ENCODE measurements at regions not wholly inside any gene's neighbourhood (a gene's known extent, or its start where the extent isn't known, plus 50 kb on each side); places are given as distances from the start of the nearest gene placed in this dataset.

GRCh38 chr1:238895911-238896310 lies 490.5 kb upstream of the CHRM3 start:
- no peak for TF ChIP-seq POLR2A (IDR thresholded peaks at IDR 0.05)
- TF ChIP-seq, protein P1, sequence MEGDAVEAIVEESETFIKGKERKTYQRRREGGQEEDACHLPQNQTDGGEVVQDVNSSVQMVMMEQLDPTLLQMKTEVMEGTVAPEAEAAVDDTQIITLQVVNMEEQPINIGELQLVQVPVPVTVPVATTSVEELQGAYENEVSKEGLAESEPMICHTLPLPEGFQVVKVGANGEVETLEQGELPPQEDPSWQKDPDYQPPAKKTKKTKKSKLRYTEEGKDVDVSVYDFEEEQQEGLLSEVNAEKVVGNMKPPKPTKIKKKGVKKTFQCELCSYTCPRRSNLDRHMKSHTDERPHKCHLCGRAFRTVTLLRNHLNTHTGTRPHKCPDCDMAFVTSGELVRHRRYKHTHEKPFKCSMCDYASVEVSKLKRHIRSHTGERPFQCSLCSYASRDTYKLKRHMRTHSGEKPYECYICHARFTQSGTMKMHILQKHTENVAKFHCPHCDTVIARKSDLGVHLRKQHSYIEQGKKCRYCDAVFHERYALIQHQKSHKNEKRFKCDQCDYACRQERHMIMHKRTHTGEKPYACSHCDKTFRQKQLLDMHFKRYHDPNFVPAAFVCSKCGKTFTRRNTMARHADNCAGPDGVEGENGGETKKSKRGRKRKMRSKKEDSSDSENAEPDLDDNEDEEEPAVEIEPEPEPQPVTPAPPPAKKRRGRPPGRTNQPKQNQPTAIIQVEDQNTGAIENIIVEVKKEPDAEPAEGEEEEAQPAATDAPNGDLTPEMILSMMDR (IDR thresholded peaks at IDR 0.05), result no peak
- no peak for TF ChIP-seq POLR2AphosphoS5 (IDR thresholded peaks at IDR 0.05)
- no peak for TF ChIP-seq EP300 (IDR thresholded peaks at IDR 0.05)
